Calu3 (cell line): ENCODE measurements at regions not wholly inside any gene's neighbourhood (a gene's known extent, or its start where the extent isn't known, plus 50 kb on each side); places are given as distances from the start of the nearest gene placed in this dataset.

Experiments used
- BruUV-seq: library from RNA; stranded (reverse); fragments of 400-500 nt; replicated peaks from 2 replicates; lab custom pipeline; 2021; lab: Mats Ljungman, UMichigan
- CTCF ChIA-PET: fragments of 300-600 bp; sonication (Branson Sonifier 250); formaldehyde crosslinking; loops from one replicate; lab custom pipeline; 2022; ENCODE audit warnings: antibody characterized with exemption; lab: Charles Lee
- DNase-seq: peaks from one replicate; pipeline ENCODE4 v3.0.0; 2022
- H3K27ac Mint-ChIP-seq: one replicate; pipeline ENCODE4 v1.8.0; 2022; ENCODE audit warnings: mixed read lengths; ENCODE audit not compliant: unreplicated experiment
- H3K27me3 Mint-ChIP-seq: one replicate; pipeline ENCODE4 v1.8.0; 2022; ENCODE audit warnings: mixed read lengths; ENCODE audit not compliant: unreplicated experiment
- H3K36me3 Mint-ChIP-seq: one replicate; pipeline ENCODE4 v1.8.0; 2022; ENCODE audit warnings: mild to moderate bottlenecking, moderate library complexity, mixed read lengths; ENCODE audit not compliant: insufficient read depth, unreplicated experiment
- H3K4me1 Mint-ChIP-seq: one replicate; pipeline ENCODE4 v1.8.0; 2022; ENCODE audit warnings: mild to moderate bottlenecking, low read depth, mixed read lengths; ENCODE audit not compliant: unreplicated experiment
- H3K4me3 Mint-ChIP-seq: one replicate; pipeline ENCODE4 v1.8.0; 2022; ENCODE audit warnings: mild to moderate bottlenecking, low read depth, moderate library complexity, mixed read lengths; ENCODE audit not compliant: unreplicated experiment
- H3K9me3 Mint-ChIP-seq: one replicate; pipeline ENCODE4 v1.8.0; 2022; ENCODE audit warnings: low read depth, mixed read lengths; ENCODE audit not compliant: unreplicated experiment
- intact Hi-C: fragments of 100-400 bp; cut with micrococcal nuclease; formaldehyde crosslinking; loops from one replicate; pipeline ENCODE4 v1.10.0; 2022; ENCODE audit not compliant: unreplicated experiment
- TF ChIP-seq, protein P1 (sequence below): fragments of 200-600 bp; IDR thresholded peaks from one replicate; pipeline ENCODE4 v1.8.0; 2022; ENCODE audit warnings: antibody characterized with exemption; ENCODE audit not compliant: unreplicated experiment

DNA sequence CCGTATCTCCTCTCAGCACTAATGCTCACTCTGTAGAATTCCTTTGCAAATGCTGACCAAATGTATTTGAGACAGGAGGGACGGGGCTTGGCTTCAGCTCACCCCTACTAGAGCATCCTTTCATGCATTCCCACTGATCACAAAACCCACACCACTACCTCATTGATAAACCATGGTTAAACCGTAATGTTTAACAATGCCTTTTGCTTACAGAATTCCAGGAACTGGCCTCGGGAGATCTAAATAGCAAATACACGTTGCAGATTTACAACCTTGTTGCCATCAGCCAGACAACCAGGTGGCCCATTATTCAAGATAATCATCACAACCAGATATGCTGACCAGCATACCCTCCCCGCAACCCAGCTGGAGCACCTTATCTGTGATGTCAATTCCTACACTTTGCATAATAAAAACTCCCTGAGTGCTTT lies 391.9 kb downstream of the KCTD8 start:
- Mint-ChIP-seq H3K36me3 (no peaks in the 10 kb centered on the region), H3K4me3 (no peak overlapping the region), H3K9me3 (no peaks in the 10 kb centered on the region), H3K27ac (no peak overlapping the region), H3K4me1 (no peaks in the 10 kb centered on the region), H3K27me3 (no peaks in the 10 kb centered on the region)
- DNase-seq = no peak
- CTCF ChIA-PET = no interaction called here
- BruUV-seq = no TSS peak
- TF ChIP-seq, protein P1, sequence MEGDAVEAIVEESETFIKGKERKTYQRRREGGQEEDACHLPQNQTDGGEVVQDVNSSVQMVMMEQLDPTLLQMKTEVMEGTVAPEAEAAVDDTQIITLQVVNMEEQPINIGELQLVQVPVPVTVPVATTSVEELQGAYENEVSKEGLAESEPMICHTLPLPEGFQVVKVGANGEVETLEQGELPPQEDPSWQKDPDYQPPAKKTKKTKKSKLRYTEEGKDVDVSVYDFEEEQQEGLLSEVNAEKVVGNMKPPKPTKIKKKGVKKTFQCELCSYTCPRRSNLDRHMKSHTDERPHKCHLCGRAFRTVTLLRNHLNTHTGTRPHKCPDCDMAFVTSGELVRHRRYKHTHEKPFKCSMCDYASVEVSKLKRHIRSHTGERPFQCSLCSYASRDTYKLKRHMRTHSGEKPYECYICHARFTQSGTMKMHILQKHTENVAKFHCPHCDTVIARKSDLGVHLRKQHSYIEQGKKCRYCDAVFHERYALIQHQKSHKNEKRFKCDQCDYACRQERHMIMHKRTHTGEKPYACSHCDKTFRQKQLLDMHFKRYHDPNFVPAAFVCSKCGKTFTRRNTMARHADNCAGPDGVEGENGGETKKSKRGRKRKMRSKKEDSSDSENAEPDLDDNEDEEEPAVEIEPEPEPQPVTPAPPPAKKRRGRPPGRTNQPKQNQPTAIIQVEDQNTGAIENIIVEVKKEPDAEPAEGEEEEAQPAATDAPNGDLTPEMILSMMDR = no peak
- intact Hi-C loops = no loop called here

DNA sequence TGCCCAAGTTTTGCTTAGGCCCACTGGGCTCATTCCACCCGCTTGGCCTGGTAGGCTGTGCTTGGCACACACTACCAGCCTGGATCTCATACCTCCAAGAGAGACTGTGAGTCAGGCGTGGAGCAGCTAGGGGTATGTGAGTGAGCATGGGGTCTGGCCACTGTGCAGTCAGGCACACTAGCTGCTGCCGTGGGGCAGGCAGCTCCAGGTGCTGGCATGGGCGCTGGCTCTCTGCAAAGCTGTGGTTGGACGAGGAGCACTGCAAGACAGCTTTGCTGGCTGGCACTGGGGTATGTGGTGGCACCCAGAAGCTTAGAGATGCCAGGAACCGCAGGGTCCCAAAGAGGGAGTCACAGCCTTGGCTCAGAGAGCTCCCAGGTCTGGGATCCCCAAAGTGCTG lies 377.8 kb downstream of the KCTD8 start:
- Mint-ChIP-seq H3K36me3 (no peaks in the 10 kb centered on the region), H3K27me3 (no peaks in the 10 kb centered on the region), H3K4me1 (no peaks in the 10 kb centered on the region), H3K4me3 (no peak overlapping the region), H3K27ac (no peak overlapping the region), H3K9me3 (peaks cover 3% of the 10 kb centered on the region)
- TF ChIP-seq, protein P1 = no peak
- no TSS peak for BruUV-seq
- CTCF ChIA-PET = no interaction called here
- intact Hi-C loops = no loop called here
- DNase-seq = no peak

DNA sequence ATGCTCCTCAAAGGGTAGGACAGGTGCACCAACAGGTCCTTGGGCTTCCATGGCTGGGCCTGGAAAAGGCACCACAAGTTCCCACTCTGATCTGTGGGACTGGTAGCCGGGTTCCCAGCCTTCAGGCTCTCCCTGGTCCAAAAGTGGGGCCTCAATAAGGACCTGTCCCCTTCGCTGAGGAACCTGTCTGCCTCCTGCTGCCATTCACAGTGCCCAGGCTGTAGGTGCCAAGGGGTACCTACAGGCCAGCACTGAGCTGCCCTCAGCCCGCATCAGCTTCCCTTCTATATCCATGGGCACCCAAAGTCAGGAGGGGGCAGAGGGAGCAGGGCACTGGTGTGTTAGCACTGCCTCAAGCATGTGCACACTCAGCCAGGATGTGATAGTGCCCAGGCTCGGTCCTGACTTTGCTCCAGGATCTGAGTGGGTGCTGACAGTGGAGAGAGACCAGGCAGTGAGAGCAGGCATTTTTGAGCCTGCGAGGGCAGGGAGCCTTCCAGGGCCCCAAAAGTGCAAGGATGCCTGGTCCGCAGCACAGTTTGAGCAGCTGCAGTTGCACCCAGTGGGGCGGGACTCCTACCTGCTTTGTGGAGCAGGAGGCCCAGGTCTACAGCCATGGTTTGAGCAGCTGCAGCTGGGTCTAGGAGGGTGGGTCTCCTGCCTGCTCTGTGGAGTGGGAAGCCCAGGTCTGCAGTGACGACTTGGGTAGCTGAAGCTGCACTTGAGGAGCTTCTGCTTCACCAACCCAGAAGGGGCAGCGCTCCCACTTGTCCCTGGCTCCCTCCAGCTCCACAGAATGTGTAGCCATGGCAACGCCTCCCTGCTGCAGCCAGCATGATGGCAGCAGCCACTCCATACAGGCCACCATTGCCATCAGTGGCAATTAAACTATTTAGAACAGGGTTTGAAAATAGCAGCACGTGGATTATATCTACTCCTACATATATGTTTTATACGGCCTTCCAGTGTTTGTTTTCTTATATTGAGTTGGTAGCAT lies 376.4 kb downstream of the KCTD8 start:
- H3K36me3 Mint-ChIP-seq = no peaks in the 10 kb centered on the region
- H3K9me3 Mint-ChIP-seq = peaks cover 3% of the 10 kb centered on the region
- DNase-seq = no peak
- no peaks in the 10 kb centered on the region for H3K27me3 Mint-ChIP-seq
- BruUV-seq = no TSS peak
- no peak overlapping the region for H3K4me3 Mint-ChIP-seq
- intact Hi-C loops = no loop called here
- no peak overlapping the region for H3K27ac Mint-ChIP-seq
- TF ChIP-seq, protein P1 = no peak
- CTCF ChIA-PET = no interaction called here
- H3K4me1 Mint-ChIP-seq = no peaks in the 10 kb centered on the region

DNA sequence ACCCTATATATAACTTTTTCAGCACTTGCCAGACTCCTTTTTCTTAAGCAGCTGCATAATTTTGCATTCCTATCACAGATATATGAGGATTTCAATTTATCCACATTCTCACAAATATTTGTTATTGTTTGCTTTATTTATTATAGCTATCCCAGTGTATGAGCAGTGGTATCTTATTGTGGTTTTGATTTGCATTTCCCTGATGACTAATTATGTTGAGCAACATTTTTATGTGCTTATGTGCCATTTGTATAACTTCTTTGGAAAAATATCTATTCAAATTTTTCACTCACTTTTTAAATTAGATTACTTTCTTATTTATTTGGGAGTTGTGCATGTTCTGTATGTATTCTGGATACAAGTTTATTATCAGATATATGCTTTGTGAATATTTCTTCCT lies 361.9 kb downstream of the KCTD8 start:
- DNase-seq = no peak
- H3K4me1 Mint-ChIP-seq = no peaks in the 10 kb centered on the region
- H3K36me3 Mint-ChIP-seq = no peaks in the 10 kb centered on the region
- BruUV-seq = no TSS peak
- CTCF ChIA-PET = no interaction called here
- peaks cover 8% of the 10 kb centered on the region for H3K9me3 Mint-ChIP-seq
- TF ChIP-seq, protein P1 = no peak
- intact Hi-C loops = no loop called here
- H3K27ac Mint-ChIP-seq = no peak overlapping the region
- H3K27me3 Mint-ChIP-seq = no peaks in the 10 kb centered on the region
- no peak overlapping the region for H3K4me3 Mint-ChIP-seq
